ENCODE measurements at regions not wholly inside any gene's neighbourhood (a gene's known extent, or its start where the extent isn't known, plus 50 kb on each side); places are given as distances from the start of the nearest gene placed in this dataset.

GRCh38 chr12:29971446-29971845, 187.7 kb upstream of the TMTC1 start:
- TF ChIP-seq, protein P1, sequence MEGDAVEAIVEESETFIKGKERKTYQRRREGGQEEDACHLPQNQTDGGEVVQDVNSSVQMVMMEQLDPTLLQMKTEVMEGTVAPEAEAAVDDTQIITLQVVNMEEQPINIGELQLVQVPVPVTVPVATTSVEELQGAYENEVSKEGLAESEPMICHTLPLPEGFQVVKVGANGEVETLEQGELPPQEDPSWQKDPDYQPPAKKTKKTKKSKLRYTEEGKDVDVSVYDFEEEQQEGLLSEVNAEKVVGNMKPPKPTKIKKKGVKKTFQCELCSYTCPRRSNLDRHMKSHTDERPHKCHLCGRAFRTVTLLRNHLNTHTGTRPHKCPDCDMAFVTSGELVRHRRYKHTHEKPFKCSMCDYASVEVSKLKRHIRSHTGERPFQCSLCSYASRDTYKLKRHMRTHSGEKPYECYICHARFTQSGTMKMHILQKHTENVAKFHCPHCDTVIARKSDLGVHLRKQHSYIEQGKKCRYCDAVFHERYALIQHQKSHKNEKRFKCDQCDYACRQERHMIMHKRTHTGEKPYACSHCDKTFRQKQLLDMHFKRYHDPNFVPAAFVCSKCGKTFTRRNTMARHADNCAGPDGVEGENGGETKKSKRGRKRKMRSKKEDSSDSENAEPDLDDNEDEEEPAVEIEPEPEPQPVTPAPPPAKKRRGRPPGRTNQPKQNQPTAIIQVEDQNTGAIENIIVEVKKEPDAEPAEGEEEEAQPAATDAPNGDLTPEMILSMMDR (IDR thresholded peaks at IDR 0.05; ENCODE audit: low read depth, low read length, missing input control), result no peak
- TF ChIP-seq GABPA (IDR thresholded peaks at IDR 0.05 in 1 of 2, conservative IDR thresholded peaks at IDR 0.05 in 1 of 2), result no peak
- TF ChIP-seq, protein P2, sequence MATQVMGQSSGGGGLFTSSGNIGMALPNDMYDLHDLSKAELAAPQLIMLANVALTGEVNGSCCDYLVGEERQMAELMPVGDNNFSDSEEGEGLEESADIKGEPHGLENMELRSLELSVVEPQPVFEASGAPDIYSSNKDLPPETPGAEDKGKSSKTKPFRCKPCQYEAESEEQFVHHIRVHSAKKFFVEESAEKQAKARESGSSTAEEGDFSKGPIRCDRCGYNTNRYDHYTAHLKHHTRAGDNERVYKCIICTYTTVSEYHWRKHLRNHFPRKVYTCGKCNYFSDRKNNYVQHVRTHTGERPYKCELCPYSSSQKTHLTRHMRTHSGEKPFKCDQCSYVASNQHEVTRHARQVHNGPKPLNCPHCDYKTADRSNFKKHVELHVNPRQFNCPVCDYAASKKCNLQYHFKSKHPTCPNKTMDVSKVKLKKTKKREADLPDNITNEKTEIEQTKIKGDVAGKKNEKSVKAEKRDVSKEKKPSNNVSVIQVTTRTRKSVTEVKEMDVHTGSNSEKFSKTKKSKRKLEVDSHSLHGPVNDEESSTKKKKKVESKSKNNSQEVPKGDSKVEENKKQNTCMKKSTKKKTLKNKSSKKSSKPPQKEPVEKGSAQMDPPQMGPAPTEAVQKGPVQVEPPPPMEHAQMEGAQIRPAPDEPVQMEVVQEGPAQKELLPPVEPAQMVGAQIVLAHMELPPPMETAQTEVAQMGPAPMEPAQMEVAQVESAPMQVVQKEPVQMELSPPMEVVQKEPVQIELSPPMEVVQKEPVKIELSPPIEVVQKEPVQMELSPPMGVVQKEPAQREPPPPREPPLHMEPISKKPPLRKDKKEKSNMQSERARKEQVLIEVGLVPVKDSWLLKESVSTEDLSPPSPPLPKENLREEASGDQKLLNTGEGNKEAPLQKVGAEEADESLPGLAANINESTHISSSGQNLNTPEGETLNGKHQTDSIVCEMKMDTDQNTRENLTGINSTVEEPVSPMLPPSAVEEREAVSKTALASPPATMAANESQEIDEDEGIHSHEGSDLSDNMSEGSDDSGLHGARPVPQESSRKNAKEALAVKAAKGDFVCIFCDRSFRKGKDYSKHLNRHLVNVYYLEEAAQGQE (IDR thresholded peaks at IDR 0.05), result no peak
- TF ChIP-seq MAX (IDR thresholded peaks at IDR 0.05), result no peak
- no peak for TF ChIP-seq ATF3 (IDR thresholded peaks at IDR 0.05)
- no peak for TF ChIP-seq HNF4A (conservative IDR thresholded peaks at IDR 0.05)
- TF ChIP-seq JUND (IDR thresholded peaks at IDR 0.05), result no peak
- TF ChIP-seq YY1 (IDR thresholded peaks at IDR 0.05), result no peak
- TF ChIP-seq, protein P3, sequence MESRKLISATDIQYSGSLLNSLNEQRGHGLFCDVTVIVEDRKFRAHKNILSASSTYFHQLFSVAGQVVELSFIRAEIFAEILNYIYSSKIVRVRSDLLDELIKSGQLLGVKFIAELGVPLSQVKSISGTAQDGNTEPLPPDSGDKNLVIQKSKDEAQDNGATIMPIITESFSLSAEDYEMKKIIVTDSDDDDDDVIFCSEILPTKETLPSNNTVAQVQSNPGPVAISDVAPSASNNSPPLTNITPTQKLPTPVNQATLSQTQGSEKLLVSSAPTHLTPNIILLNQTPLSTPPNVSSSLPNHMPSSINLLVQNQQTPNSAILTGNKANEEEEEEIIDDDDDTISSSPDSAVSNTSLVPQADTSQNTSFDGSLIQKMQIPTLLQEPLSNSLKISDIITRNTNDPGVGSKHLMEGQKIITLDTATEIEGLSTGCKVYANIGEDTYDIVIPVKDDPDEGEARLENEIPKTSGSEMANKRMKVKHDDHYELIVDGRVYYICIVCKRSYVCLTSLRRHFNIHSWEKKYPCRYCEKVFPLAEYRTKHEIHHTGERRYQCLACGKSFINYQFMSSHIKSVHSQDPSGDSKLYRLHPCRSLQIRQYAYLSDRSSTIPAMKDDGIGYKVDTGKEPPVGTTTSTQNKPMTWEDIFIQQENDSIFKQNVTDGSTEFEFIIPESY (IDR thresholded peaks at IDR 0.05), result no peak
- TF ChIP-seq SP1 (IDR thresholded peaks at IDR 0.05), result no peak
- no peak for TF ChIP-seq RAD21 (IDR thresholded peaks at IDR 0.05)
- no peak for TF ChIP-seq TAF1 (conservative IDR thresholded peaks at IDR 0.05)
